AG09309 (cell line): ENCODE measurements at regions not wholly inside any gene's neighbourhood (a gene's known extent, or its start where the extent isn't known, plus 50 kb on each side); places are given as distances from the start of the nearest gene placed in this dataset.
"Not testable (repeated sequence)": the region's sequence is repeated elsewhere in the genome, so short reads cannot be mapped to it uniquely, and the experiment has no call there.

ENCODE experiments used
- DNase-seq: peaks from one replicate; pipeline ENCODE4 v3.0.0-alpha.2; 2010; ENCODE audit warnings: low read depth
- H3K4me3 ChIP-seq: 2 replicates; pipeline ENCODE4 v1.5.1; 2011; ENCODE audit warnings: mild to moderate bottlenecking, low read depth, low read length, moderate library complexity; ENCODE audit not compliant: control insufficient read depth
- TF ChIP-seq, protein P1 (sequence below): IDR thresholded peaks from 2 replicates; pipeline ENCODE4 v1.5.1; 2011; ENCODE audit warnings: mild to moderate bottlenecking, low read depth, low read length, inconsistent platforms; ENCODE audit not compliant: insufficient read depth, control insufficient read depth; ENCODE audit errors: missing control alignments

DNA sequence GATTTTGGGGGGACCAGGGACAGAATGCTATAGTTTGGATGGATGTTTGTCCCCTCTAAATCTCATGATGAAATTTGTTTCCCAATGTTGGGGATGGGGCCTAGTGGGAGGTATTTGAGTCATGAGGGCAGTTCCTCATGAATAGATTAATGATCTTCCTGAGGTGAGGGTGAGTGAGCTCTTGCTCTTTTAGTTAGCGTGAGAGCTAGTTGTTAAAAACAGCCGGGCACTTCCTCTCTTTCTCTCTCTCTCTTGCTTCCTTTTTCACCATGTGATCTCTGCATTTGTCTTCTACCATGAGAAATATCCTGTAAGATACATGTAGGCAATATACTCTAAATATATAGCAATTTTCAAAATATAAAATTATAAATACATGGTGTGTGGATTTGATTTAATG is 290.8 kb upstream of the PCDH9 start:
- TF ChIP-seq, protein P1, sequence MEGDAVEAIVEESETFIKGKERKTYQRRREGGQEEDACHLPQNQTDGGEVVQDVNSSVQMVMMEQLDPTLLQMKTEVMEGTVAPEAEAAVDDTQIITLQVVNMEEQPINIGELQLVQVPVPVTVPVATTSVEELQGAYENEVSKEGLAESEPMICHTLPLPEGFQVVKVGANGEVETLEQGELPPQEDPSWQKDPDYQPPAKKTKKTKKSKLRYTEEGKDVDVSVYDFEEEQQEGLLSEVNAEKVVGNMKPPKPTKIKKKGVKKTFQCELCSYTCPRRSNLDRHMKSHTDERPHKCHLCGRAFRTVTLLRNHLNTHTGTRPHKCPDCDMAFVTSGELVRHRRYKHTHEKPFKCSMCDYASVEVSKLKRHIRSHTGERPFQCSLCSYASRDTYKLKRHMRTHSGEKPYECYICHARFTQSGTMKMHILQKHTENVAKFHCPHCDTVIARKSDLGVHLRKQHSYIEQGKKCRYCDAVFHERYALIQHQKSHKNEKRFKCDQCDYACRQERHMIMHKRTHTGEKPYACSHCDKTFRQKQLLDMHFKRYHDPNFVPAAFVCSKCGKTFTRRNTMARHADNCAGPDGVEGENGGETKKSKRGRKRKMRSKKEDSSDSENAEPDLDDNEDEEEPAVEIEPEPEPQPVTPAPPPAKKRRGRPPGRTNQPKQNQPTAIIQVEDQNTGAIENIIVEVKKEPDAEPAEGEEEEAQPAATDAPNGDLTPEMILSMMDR: no peak
- no peak for DNase-seq
- H3K4me3 ChIP-seq: no peak overlapping the region

DNA sequence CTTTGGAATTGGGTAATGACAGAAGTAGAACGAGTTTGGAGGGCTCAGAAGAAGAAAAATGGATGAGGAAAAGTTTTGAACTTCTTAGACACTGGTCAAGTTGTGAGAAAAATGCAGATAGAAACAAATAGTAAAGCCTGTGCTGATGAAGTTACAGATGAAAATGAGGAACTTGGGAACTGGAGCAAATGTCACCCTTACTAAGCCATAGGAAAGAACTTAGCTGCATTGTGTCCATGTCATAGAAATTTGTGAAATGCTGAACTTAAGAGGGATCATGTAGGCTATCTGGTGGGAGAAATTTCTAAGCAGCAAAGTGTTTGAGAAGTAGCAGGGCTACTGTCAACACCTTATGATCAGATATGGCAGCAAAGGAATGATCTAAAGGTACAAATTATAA is 289.2 kb upstream of the PCDH9 start:
- H3K4me3 ChIP-seq: no peak overlapping the region
- TF ChIP-seq, protein P1: no peak
- no peak for DNase-seq

DNA sequence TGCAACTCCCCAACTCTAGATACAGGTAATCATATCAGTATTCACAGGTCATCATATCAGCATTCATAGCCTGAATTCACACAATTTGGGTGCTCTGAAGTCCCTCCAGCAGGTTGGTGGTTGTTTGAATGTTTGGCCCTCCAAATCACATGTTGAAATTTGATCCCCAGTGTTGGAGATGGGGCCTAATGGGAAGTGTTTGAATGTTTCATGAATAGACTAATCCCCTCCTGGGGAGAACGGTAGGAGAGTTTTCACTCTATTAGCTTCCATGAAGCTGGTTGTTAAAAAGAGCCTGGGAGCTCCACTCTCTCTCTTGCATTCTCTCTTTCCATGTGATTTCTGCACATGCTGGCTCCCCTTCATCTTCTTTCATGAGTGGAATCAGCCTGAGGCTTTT is 288.6 kb upstream of the PCDH9 start:
- no peak for DNase-seq
- TF ChIP-seq, protein P1: no peak

DNA sequence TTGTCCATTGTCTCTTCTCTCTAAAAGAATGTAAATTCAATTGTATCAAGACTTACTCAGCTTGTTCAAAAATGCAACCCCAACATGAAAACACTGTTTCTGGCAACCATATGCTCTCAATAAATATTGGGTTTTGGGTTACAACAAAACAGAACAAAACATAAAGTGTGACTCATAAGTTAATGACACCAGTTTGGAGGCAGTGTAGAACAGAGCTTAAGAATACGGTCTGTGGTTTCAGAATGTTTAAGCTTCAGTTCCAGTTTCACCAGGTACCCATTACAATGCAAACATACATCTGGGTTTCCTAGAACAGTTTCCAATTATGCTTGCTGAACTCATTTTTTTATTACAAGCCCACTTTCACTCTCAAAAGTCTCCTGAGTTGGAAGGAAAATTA is 285.8 kb upstream of the PCDH9 start:
- TF ChIP-seq, protein P1: no peak
- H3K4me3 ChIP-seq: no peak overlapping the region
- DNase-seq: no peak

More for the DNA sequence above, 288.6 kb upstream of the PCDH9 start:
- H3K4me3 ChIP-seq: no peak overlapping the region

DNA sequence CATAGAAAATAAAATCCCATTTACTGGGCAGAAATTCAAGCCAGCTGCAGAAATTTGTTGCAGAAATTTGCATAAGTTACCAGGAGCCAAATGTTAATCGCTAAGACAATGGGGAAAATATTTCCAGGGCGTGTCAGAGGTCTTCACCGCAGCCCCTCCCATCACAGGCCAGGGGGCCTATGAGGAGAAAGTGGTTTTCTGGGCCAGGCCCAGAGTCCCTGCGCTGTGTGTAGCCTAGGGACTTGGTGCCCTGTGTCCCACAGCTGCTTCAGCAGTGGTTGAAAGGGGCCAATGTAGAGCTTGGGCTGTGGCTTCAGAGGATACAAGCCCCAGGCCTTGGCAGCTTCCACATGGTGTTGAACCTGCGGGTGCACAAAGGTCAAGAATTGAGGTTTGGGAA is 278.9 kb upstream of the PCDH9 start:
- no peak for DNase-seq
- TF ChIP-seq, protein P1: no peak
- no peak overlapping the region for H3K4me3 ChIP-seq

DNA sequence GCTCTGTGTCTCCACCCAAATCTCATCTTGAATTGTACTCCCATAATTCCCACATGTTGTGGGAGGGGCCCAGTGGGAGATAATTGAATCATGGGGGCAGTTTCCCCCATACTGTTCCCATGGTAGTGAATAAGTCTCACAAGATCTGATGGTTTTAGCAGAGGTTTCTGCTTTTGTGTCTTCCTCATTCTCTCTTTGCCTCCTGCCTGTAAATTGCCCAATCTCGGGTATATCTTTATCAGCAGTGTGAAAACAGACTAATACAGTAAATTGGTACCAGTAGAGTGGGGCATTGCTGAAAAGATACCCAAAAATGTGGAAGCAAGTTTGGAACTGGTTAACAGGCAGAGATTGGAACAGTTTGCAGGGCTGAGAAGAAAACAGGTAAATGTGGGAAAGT is 278.1 kb upstream of the PCDH9 start:
- H3K4me3 ChIP-seq, DNase-seq: not testable (repeated sequence)

DNA sequence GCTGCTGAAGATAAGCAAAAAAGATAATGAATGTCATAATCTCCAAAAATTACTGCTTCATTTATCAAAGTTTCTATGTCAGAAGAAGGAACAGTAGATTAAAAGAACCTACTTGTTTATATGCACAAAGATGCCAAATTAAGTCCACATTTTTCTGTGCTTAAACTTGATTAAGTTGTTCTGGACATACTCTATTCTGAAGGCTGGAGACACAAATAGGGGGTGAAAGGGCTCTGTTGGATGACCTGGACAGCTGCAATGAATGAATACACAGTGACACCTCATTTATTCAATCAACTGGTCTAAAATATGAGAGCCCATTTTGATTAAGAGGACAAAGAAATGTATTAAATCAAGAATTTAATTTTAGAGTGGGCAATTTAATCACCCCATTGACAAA is 276.3 kb upstream of the PCDH9 start:
- DNase-seq: no peak
- TF ChIP-seq, protein P1: no peak
- H3K4me3 ChIP-seq: no peak overlapping the region

DNA sequence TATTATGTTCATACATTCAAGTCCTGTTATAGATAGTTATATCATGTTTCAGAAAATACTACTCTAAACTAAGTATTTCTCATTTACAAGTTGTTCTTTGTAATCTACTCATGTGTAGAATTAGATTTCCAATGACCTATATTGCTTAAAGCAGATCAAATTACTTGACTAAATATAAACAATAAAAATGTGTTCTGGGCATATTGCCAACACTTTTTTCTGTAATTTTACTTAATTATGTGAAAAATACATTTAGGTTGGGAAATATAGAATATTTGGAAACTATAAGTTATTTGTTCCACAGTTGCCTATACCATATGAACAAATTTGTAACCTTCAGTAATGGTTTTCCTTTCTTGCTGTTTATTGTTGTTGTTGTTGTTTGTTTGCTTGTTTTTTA is 275.2 kb upstream of the PCDH9 start:
- DNase-seq: no peak
- TF ChIP-seq, protein P1: no peak
- H3K4me3 ChIP-seq: no peak overlapping the region
